K562 (cell line): ENCODE measurements at regions not wholly inside any gene's neighbourhood (a gene's known extent, or its start where the extent isn't known, plus 50 kb on each side); places are given as distances from the start of the nearest gene placed in this dataset.

Experiments used
- ATAC-seq: fragments of 200-7000 bp; cut with Tn5 transposase; 3 replicates; pipeline ENCODE4 v1.9.1; 2020; ENCODE audit warnings: moderate library complexity
- BruUV-seq: library from RNA; stranded (reverse); fragments of 400-500 nt; replicated peaks from 2 replicates; lab custom pipeline; 2021; lab: Mats Ljungman, UMichigan
- CTCF ChIA-PET: fragments of 300-600 bp; formaldehyde crosslinking; extraction: SDS; loops from one replicate; lab custom pipeline; 2021; ENCODE audit warnings: low intra/inter-chr PET ratio; lab: Yijun Ruan, JAX
- POLR2A ChIA-PET: fragments of 300-600, 350-650 bp; sonication (Branson Sonifier 250); formaldehyde crosslinking; extraction: SDS; loops from one replicate; lab custom pipeline; 2021; ENCODE audit warnings: antibody characterized with exemption, inconsistent platforms; lab: Yijun Ruan, JAX
- DNase-seq, 4 experiments: peaks; one replicate each; pipeline versions ENCODE4 v3.0.0 to v3.0.0-alpha.2; 2011 to 2018; ENCODE audit warnings: low spot score in 3 of 4, mixed read lengths in 3 of 4; ENCODE audit errors: extremely low read depth in 1 of 4
- FAIRE-seq: peaks from 2 replicates; lab custom pipeline; 2011; peaks lifted over from hg19 to GRCh38; lab: Jason Lieb, UNC
- H2AFZ ChIP-seq: 2 replicates; pipeline ENCODE4 v1.6.0; 2011; ENCODE audit warnings: low read depth, low read length, control low read depth, inconsistent platforms
- H3K27ac ChIP-seq: fragments of 200-600 bp; 3 replicates; pipeline ENCODE4 v1.8.0; 2011; ENCODE audit warnings: low read depth, mild to moderate bottlenecking, control low read depth, inconsistent platforms, low read length, moderate library complexity, mixed read lengths; ENCODE audit errors: extremely low read depth
- H3K27me3 ChIP-seq, 2 experiments: fragments of 300-600 bp in 1 of 2; 2 replicates in 1 of 2; 3 replicates in 1 of 2; pipeline versions ENCODE4 v1.6.0 to v1.8.0; 2011; ENCODE audit warnings: inconsistent platforms in 2 of 2, low read length in 2 of 2, mild to moderate bottlenecking in 1 of 2, mixed read lengths in 1 of 2, moderate library complexity in 1 of 2; ENCODE audit not compliant: control insufficient read depth in 2 of 2, insufficient read depth in 2 of 2
- H3K36me3 ChIP-seq: fragments of 300-600 bp; 3 replicates; pipeline ENCODE4 v1.8.0; 2011; ENCODE audit warnings: mild to moderate bottlenecking, low read length, inconsistent platforms; ENCODE audit not compliant: control insufficient read depth, insufficient read depth
- H3K4me1 ChIP-seq, 2 experiments: fragments of 200-600 bp in 1 of 2; replicated peaks in 1 of 2; 2 replicates in 1 of 2; 3 replicates in 1 of 2; pipeline versions ENCODE4 v1.5.1 to v1.8.0; 2011; ENCODE audit warnings: inconsistent platforms in 2 of 2, low read length in 2 of 2, mild to moderate bottlenecking in 1 of 2, mixed read lengths in 1 of 2, moderate library complexity in 1 of 2; ENCODE audit not compliant: control insufficient read depth in 2 of 2, insufficient read depth in 2 of 2
- H3K4me2 ChIP-seq: 2 replicates; pipeline ENCODE4 v1.6.1; 2011; ENCODE audit warnings: low read length, control low read depth, inconsistent platforms, mixed read lengths; ENCODE audit not compliant: insufficient read depth
- H3K4me3 ChIP-seq: fragments of 200-600 bp; sonication (generic), shearing (Covaris generic); 2 replicates; pipeline ENCODE4 v1.5.1; 2016; ENCODE audit warnings: control low read depth, inconsistent platforms
- H3K79me2 ChIP-seq: fragments of 200-600 bp; 3 replicates; pipeline ENCODE4 v1.8.0; 2011; ENCODE audit warnings: low read length, inconsistent platforms; ENCODE audit not compliant: control insufficient read depth, insufficient read depth
- H3K9ac ChIP-seq, 2 experiments: 2 replicates each; pipeline versions ENCODE4 v1.6.0 to v1.6.1; 2011; ENCODE audit warnings: low read depth in 2 of 2, low read length in 2 of 2, control low read depth in 1 of 2, inconsistent platforms in 1 of 2, mild to moderate bottlenecking in 1 of 2, mixed read lengths in 1 of 2; ENCODE audit not compliant: insufficient read depth in 1 of 2
- H3K9me1 ChIP-seq: one replicate; pipeline ENCODE4 v1.6.0; 2011; ENCODE audit warnings: inconsistent platforms, mild to moderate bottlenecking, low read length, moderate library complexity; ENCODE audit not compliant: control insufficient read depth, insufficient read depth
- H3K9me3 ChIP-seq: replicated peaks from 2 replicates; pipeline ENCODE4 v1.5.1; 2011; ENCODE audit warnings: low read depth, low read length, inconsistent platforms; ENCODE audit not compliant: control insufficient read depth, insufficient read depth
- H4K20me1 ChIP-seq: replicated peaks from 2 replicates; pipeline ENCODE4 v1.6.1; 2011; ENCODE audit warnings: low read length, inconsistent platforms, mixed read lengths; ENCODE audit not compliant: control insufficient read depth, insufficient read depth
- CHD2 ChIP-seq: IDR thresholded peaks from 2 replicates; pipeline ENCODE4 v1.6.1; 2011; ENCODE audit warnings: low read depth, low read length
- EP400 ChIP-seq: fragments of 450-650 bp; IDR thresholded peaks from 2 replicates; pipeline ENCODE4 v1.6.1; 2017; ENCODE audit warnings: antibody characterized with exemption, mild to moderate bottlenecking, moderate library complexity
- KLF6 ChIP-seq: fragments of 250-450 bp; sonication (Bioruptor Pico); IDR thresholded peaks from 2 replicates; pipeline ENCODE4 v1.4.0; 2020; ENCODE audit warnings: mild to moderate bottlenecking, moderate library complexity, borderline replicate concordance
- SRF ChIP-seq, 2 experiments: fragments of 250-450, 450-650 bp in 1 of 2; sonication (Bioruptor Pico) in 1 of 2; sonication (generic) in 1 of 2; formaldehyde crosslinking; IDR thresholded peaks; 2 replicates each; pipeline versions ENCODE4 v1.5.0 to v1.5.1; 2020 to 2022; ENCODE audit warnings: mild to moderate bottlenecking in 1 of 2, missing genetic modification reagents in 1 of 2
- ZC3H4 ChIP-seq: sonication (generic); formaldehyde crosslinking; IDR thresholded peaks from 2 replicates; pipeline ENCODE4 v1.9.0; 2021; ENCODE audit warnings: missing genetic modification reagents, borderline replicate concordance
- WGBS: fragments of 100-300 bp; shearing (Covaris generic); methylation state at CpG from one replicate; pipeline ENCODE4 v1.1.6; 2016; ENCODE audit warnings: low coverage, mixed read lengths; ENCODE audit not compliant: insufficient coverage; ENCODE audit errors: missing lambda C conversion rate; 5-methylcytosine and 5-hydroxymethylcytosine counted together
- in situ Hi-C: fragments of 300-500 bp; cut with MboI; formaldehyde crosslinking; loops from 4 replicates; pipeline ENCODE4 v1.15.0; 2018; ENCODE audit warnings: inconsistent platforms, mixed read lengths
- intact Hi-C: fragments of 100-400 bp; cut with micrococcal nuclease; formaldehyde crosslinking; loops from 2 replicates; pipeline ENCODE4 v1.14.2; 2022
- TF ChIP-seq, protein P1 (sequence below): fragments of 450-650 bp; IDR thresholded peaks from 2 replicates; pipeline ENCODE4 v1.7.0; 2016; ENCODE audit warnings: borderline replicate concordance
- TF ChIP-seq, protein P2 (sequence below), 2 experiments: IDR thresholded peaks in 1 of 2; conservative IDR thresholded peaks in 1 of 2; 2 replicates each; pipeline ENCODE4 v1.6.1; 2016; ENCODE audit warnings: low read depth in 2 of 2, mild to moderate bottlenecking in 1 of 2, missing compliant biosample characterization in 1 of 2, missing genetic modification characterization in 1 of 2, moderate library complexity in 1 of 2

DNA sequence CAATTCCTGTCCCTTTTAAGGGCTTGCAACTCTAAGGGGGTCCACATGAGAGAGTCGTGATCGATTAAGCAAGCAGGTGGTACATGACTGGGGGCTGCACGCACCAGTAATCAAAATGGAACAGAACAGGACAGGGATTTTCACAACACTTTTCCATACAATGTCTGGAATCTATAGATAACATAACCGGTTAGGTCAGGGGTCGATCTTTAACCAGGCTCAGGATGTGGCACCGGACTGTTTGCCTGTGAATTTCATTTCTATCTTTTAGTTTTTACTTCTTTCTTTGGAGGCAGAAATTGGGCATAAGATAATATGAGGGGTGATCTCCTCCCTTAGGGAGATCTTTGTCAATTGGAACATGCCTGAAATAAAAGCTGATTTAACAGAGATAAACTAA, 370.1 kb downstream of the IPMK start:
- Histone ChIP-seq H3K4me3 (no peak overlapping the region), H3K27me3 (no peaks in the 10 kb centered on the region), H3K9me3 (no peaks in the 10 kb centered on the region; the same call in 1 of the 2 replicates), H2AFZ (no peak overlapping the region), H4K20me1 (no peaks in the 10 kb centered on the region), H3K4me2 (no peak overlapping the region), H3K36me3 (no peaks in the 10 kb centered on the region), H3K79me2 (no peaks in the 10 kb centered on the region), H3K9ac (no peak overlapping the region), H3K27ac (no peak overlapping the region), H3K9me1 (no peaks in the 10 kb centered on the region), H3K4me1 (no peaks in the 10 kb centered on the region)
- BruUV-seq = no TSS peak
- no peak for FAIRE-seq
- WGBS = 4% methylated on average over 6 of the region's 6 CpGs
- no peak for ATAC-seq
- no peak for DNase-seq
- in situ Hi-C loops = no loop called here
- ChIA-PET CTCF (no interaction called here), POLR2A (no interaction called here)
- intact Hi-C loops = no loop called here
- no peak for TF ChIP-seq SRF (CRISPR knock-in tag; IDR thresholded peaks at IDR 0.05)
- TF ChIP-seq CHD2 = no peak
- TF ChIP-seq ZC3H4 (CRISPR knock-in tag) = no peak
- TF ChIP-seq KLF6 (CRISPR knock-in tag) = no peak

DNA sequence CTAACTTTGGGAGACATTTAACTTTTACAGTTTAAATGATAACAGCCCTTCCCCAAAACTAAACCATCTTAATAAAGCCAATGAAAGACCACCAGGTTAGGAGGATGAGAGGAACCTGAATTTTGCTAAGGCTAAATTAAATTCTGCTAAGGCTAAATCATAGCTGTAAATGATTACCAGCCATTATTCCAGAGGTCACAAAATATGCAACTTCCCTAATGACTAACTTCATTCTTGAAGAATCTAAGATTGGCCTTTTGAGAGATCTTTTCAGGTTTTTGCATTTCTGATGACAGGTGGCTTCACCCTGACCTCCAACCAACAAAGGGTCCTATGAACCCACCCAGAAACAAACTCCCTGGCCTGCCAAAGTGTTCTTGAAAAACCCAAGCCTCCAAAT, 373.3 kb downstream of the IPMK start:
- H3K4me3 ChIP-seq = no peak overlapping the region
- intact Hi-C loops = no loop called here
- no peaks in the 10 kb centered on the region for H3K79me2 ChIP-seq
- no TSS peak for BruUV-seq
- no peak for TF ChIP-seq EP400
- TF ChIP-seq, protein P1, sequence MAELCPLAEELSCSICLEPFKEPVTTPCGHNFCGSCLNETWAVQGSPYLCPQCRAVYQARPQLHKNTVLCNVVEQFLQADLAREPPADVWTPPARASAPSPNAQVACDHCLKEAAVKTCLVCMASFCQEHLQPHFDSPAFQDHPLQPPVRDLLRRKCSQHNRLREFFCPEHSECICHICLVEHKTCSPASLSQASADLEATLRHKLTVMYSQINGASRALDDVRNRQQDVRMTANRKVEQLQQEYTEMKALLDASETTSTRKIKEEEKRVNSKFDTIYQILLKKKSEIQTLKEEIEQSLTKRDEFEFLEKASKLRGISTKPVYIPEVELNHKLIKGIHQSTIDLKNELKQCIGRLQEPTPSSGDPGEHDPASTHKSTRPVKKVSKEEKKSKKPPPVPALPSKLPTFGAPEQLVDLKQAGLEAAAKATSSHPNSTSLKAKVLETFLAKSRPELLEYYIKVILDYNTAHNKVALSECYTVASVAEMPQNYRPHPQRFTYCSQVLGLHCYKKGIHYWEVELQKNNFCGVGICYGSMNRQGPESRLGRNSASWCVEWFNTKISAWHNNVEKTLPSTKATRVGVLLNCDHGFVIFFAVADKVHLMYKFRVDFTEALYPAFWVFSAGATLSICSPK = no peak
- TF ChIP-seq, protein P2, sequence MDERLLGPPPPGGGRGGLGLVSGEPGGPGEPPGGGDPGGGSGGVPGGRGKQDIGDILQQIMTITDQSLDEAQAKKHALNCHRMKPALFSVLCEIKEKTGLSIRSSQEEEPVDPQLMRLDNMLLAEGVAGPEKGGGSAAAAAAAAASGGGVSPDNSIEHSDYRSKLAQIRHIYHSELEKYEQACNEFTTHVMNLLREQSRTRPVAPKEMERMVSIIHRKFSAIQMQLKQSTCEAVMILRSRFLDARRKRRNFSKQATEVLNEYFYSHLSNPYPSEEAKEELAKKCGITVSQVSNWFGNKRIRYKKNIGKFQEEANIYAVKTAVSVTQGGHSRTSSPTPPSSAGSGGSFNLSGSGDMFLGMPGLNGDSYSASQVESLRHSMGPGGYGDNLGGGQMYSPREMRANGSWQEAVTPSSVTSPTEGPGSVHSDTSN (CRISPR knock-in tag; IDR thresholded peaks at IDR 0.05; ENCODE audit: low read depth) = no peak
- TF ChIP-seq, protein P2 (tag; conservative IDR thresholded peaks at IDR 0.05; ENCODE audit: low read depth) = no peak
- H3K4me2 ChIP-seq = no peak overlapping the region
- H3K27ac ChIP-seq = no peak overlapping the region
- H3K4me1 ChIP-seq = no peaks in the 10 kb centered on the region
- ATAC-seq (no peak), FAIRE-seq (no peak), DNase-seq (no peak)
- no peaks in the 10 kb centered on the region for H4K20me1 ChIP-seq
- no peak overlapping the region for H3K9ac ChIP-seq
- no peaks in the 10 kb centered on the region for H3K9me1 ChIP-seq
- in situ Hi-C loops = no loop called here
- no peaks in the 10 kb centered on the region for H3K27me3 ChIP-seq
- H3K9me3 ChIP-seq = no peaks in the 10 kb centered on the region; the same call in 1 of the 2 replicates
- no peaks in the 10 kb centered on the region for H3K36me3 ChIP-seq
- no peak overlapping the region for H2AFZ ChIP-seq
- ChIA-PET CTCF (no interaction called here), POLR2A (no interaction called here)
